Activated naive CD4-positive, alpha-beta T cell treated with anti-CD3 and anti-CD28 coated beads for 36 hours (primary cell): ENCODE measurements at regions not wholly inside any gene's neighbourhood (a gene's known extent, or its start where the extent isn't known, plus 50 kb on each side); places are given as distances from the start of the nearest gene placed in this dataset.
A peak's percentile ranks its signal among the peaks of the same experiment; 100 is the strongest.
"Not testable (repeated sequence)": the region's sequence is repeated elsewhere in the genome, so short reads cannot be mapped to it uniquely, and the experiment has no call there.

Source experiments
- CTCF ChIA-PET: fragments of 350-600 bp; sonication (Branson Sonifier 250); formaldehyde crosslinking; loops from one replicate; lab custom pipeline; 2021; ENCODE audit warnings: antibody characterized with exemption; lab: Charles Lee
- DNase-seq: peaks from one replicate; pipeline ENCODE4 v3.0.0-alpha.2; 2020
- H3K27ac Mint-ChIP-seq: one replicate; pipeline ENCODE4 v1.8.0; 2021; ENCODE audit warnings: mild to moderate bottlenecking, mixed read lengths
- H3K27me3 Mint-ChIP-seq: one replicate; pipeline ENCODE4 v1.8.0; 2021; ENCODE audit warnings: low read depth, mixed read lengths
- H3K36me3 Mint-ChIP-seq: one replicate; pipeline ENCODE4 v1.8.0; 2021; ENCODE audit warnings: low read depth, mixed read lengths
- H3K4me1 Mint-ChIP-seq: one replicate; pipeline ENCODE4 v1.8.0; 2021; ENCODE audit warnings: low read depth, mixed read lengths
- H3K4me3 Mint-ChIP-seq: one replicate; pipeline ENCODE4 v1.8.0; 2021; ENCODE audit warnings: mild to moderate bottlenecking, moderate library complexity, mixed read lengths
- H3K9me3 Mint-ChIP-seq: one replicate; pipeline ENCODE4 v1.8.0; 2021; ENCODE audit warnings: mixed read lengths
- intact Hi-C: fragments of 100-400 bp; cut with micrococcal nuclease; formaldehyde crosslinking; loops from one replicate; pipeline ENCODE4 v1.15.1; 2023

DNA sequence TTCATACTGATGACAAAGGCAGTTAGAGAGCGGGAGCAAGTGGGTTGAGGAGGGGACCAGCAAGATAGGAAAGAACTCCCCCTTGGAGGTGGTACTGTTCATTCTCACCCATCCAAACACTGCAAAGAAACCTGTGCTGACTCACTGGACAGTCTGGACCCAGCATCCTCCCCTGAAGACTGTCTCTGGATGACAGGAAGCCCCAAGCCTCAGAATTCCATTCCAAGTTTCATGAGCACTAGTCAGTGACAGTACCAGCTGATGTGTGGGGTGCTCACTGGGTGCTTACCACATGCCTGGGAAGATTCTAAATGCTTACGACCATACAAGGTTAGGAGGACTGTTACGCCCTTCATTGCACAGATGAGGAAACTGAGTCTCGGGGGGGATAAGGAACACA, 160.9 kb downstream of the IGLL1 start:
- H3K27ac Mint-ChIP-seq: no peak overlapping the region
- H3K9me3 Mint-ChIP-seq: no peaks in the 10 kb centered on the region
- no peaks in the 10 kb centered on the region for H3K4me1 Mint-ChIP-seq
- DNase-seq: no peak
- H3K4me3 Mint-ChIP-seq: no peak overlapping the region
- CTCF ChIA-PET: no interaction called here
- H3K27me3 Mint-ChIP-seq: no peaks in the 10 kb centered on the region
- H3K36me3 Mint-ChIP-seq: no peaks in the 10 kb centered on the region
- intact Hi-C loops: no loop called here

DNA sequence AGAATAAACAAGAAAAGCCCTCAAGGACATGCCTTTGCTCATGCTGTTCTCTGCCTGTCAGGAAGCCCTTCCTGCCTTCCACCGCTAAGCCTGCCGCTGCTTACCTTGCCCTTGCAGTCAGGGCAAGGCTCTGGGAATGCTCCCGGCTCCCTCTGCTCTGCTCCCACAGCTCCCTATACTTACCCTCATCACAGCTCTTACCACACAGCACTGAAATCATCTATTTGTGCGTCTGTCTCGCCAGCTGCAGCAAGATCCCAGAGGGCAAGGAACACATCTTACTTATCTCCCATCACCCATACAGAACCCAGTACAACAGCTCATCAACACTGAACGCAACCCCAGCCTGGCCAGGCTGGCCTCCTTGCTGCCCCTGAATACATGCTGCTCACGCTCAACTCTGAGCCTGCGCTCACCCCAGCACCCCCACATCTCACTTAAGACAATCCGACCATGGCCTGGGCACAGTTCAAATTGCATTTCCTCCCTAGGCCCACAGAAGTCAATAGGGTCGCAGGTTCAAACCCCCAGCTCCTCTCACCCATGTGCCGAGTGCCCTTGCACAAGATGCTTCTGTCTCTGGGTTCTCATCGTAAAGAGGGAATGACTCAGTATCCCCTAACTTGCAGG, 161.8 kb downstream of the IGLL1 start:
- Mint-ChIP-seq H3K36me3 (no peaks in the 10 kb centered on the region), H3K9me3 (no peaks in the 10 kb centered on the region), H3K4me1 (no peaks in the 10 kb centered on the region), H3K27ac (no peak overlapping the region), H3K27me3 (no peaks in the 10 kb centered on the region), H3K4me3 (no peak overlapping the region)
- intact Hi-C loops: no loop called here
- DNase-seq: no peak
- CTCF ChIA-PET: no interaction called here

DNA sequence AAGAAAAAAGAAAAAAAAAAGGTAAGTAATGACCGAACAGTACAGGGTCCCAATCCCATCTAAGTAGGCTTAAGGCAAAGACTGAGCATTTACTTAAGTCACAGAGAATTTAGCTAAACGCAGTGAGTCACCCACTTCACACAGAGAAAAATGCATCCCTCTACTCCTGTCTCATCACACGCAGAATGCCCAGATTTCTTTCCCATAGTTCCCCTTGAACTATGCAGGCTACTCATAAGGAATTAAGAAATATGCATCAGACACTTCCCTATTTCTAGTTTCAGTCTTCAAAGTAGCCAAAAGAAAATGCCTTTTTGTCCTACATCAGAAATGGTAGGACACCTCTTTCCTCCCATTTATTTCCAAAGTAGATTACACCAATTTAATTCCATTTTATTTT, 162.8 kb downstream of the IGLL1 start:
- H3K9me3 Mint-ChIP-seq, H3K36me3 Mint-ChIP-seq, CTCF ChIA-PET, intact Hi-C loops, H3K27ac Mint-ChIP-seq, H3K4me3 Mint-ChIP-seq, DNase-seq, H3K4me1 Mint-ChIP-seq, H3K27me3 Mint-ChIP-seq: not testable (repeated sequence)

DNA sequence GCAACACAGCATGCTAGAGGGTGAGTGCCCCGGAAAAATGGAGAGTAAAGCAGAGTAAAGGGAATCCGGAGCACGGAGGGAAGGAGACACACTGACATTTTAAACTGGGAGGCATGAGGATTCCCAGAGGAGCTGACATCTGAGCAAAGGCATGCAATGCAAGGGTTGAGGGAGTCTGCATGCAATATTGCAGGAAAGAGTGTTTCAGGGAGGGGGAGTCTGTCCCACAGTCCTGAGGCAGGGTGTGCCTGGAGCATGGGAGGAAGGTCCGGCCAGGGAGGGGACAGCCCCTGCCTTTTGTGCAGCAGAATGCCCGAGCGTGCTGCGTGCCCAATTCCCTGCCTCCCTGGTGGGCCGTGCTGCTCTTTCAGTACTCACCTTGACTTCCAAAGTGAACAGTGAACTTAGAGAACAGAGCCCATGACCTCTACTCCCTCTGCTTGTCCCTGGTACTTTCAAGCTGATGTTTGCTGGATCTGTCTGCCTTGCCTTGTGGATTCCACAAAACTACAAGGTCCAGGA, 163.9 kb downstream of the IGLL1 start:
- H3K4me1 Mint-ChIP-seq: peaks cover 15% of the 10 kb centered on the region
- CTCF ChIA-PET, H3K9me3 Mint-ChIP-seq, H3K4me3 Mint-ChIP-seq, H3K36me3 Mint-ChIP-seq, H3K27me3 Mint-ChIP-seq, intact Hi-C loops, H3K27ac Mint-ChIP-seq, DNase-seq: not testable (repeated sequence)

DNA sequence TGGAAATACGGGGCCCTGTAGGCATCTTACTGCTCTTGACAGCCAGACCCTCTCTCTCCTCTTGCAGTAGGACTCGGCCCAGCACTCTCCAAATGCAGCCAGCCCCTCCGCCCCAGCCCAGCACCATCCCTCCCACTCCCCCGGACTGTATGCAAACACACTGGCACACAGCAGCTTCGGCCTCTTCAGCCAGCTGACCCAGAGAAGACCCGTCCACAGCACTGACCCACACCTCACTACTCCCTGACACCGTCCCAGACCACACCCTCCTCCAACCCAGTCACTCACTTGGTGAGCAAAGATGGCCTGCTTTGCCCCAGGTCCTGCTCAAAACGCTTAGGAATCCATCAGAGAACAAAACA, 164.6 kb downstream of the IGLL1 start:
- H3K36me3 Mint-ChIP-seq: no peaks in the 10 kb centered on the region
- H3K9me3 Mint-ChIP-seq: no peaks in the 10 kb centered on the region
- H3K4me1 Mint-ChIP-seq: peaks cover 19% of the 10 kb centered on the region
- H3K27me3 Mint-ChIP-seq: no peaks in the 10 kb centered on the region
- DNase-seq: no peak
- CTCF ChIA-PET: no interaction called here
- intact Hi-C loops: no loop called here
- H3K27ac Mint-ChIP-seq: no peak overlapping the region
- no peak overlapping the region for H3K4me3 Mint-ChIP-seq

DNA sequence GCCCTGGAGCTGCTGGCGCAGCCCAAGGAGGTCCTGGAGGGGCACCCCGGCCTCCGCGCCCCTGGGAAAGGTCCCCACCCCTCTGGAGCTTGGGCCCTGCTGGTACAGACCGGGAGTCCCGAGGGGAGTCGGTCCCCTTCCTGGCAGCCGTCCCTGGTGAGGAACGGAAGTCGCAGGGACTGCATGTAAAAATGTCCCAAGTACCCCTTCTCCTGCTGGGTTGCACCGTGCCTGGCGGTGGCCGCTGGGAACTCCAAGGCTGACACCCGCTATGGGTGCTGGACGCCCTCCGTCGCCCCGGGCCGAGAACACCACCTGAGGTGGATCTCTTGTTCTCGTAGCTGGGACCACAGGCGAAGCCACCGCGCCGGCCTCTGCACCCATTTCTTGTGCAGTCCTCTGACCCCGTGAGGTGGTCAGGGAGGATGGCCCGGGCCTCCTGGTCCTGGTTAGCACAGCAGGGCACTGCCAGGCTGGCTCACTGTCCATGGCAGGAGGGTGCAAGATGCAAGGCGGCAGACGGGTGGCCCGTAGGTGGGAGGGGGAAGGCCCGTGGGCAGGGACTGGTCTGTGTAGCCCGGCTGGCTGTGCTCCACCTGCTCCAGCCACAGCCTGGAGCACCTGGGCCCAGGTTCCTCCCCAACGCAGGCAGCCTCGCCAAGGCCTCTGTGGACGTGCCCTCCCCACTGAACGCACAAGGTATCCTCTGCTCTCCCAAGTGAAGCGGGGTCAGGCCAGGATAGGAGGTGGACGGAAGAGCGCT, 165.2 kb downstream of the IGLL1 start:
- no peaks in the 10 kb centered on the region for H3K27me3 Mint-ChIP-seq
- H3K36me3 Mint-ChIP-seq: no peaks in the 10 kb centered on the region
- no peak overlapping the region for H3K4me3 Mint-ChIP-seq
- CTCF ChIA-PET: no interaction called here
- H3K27ac Mint-ChIP-seq: no peak overlapping the region
- intact Hi-C loops: no loop called here
- peaks cover 19% of the 10 kb centered on the region for H3K4me1 Mint-ChIP-seq
- H3K9me3 Mint-ChIP-seq: no peaks in the 10 kb centered on the region
- DNase-seq: no peak

DNA sequence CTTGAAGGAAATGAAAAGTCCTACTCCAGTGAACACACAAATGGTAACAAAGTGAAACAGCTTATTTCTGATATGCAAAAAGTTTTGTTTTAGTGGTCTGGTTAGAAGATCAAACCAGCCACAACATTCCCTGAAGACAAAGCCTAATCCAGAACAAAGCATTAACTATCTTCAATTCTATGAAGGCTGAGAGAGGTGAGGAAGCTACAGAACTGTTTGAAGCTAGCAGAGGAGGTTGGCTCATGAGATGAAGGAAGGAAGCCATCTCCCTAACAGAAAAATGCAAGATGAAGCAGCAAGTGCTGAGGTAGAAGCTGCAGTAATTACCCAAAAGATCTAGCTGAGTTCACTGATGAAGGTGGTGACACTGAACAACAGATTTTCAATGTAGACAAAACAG, 168.4 kb downstream of the IGLL1 start:
- CTCF ChIA-PET: interaction anchor here (0.5 to 2.6 kb wide), 4 partner anchors 26 to 273 kb away, joined by 3 to 8 read pairs (median 4); no protein-coding TSS in a partner anchor
- H3K27ac Mint-ChIP-seq: no peak overlapping the region
- no peaks in the 10 kb centered on the region for H3K9me3 Mint-ChIP-seq
- no peaks in the 10 kb centered on the region for H3K27me3 Mint-ChIP-seq
- H3K4me3 Mint-ChIP-seq: no peak overlapping the region
- intact Hi-C loops: no loop called here
- H3K4me1 Mint-ChIP-seq: peaks cover 19% of the 10 kb centered on the region
- DNase-seq: no peak
- no peaks in the 10 kb centered on the region for H3K36me3 Mint-ChIP-seq

DNA sequence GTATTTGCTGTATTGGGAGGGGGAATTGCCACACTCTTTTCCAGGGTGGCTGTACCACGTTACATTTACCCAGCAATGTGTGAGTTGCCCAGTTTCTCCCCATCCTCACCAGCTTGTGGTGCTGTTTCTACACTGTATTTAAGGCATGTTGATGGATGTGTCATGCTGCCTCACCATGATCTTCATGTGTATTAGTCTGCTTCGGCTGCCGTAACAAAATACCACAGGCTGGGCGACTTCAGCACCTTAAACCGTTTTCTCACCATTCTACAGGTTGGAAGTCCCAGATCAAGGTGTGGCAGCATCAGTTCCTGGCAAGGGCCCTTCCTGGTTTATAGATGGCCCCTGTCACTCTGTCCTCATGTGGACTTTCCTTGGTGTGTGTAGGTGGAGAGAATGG, 169.7 kb downstream of the IGLL1 start:
- Mint-ChIP-seq H3K27ac (no peak overlapping the region), H3K27me3 (no peaks in the 10 kb centered on the region), H3K36me3 (no peaks in the 10 kb centered on the region), H3K4me1 (peaks cover 19% of the 10 kb centered on the region), H3K9me3 (no peaks in the 10 kb centered on the region), H3K4me3 (no peak overlapping the region)
- intact Hi-C loops: no loop called here
- CTCF ChIA-PET: no interaction called here
- no peak for DNase-seq

DNA sequence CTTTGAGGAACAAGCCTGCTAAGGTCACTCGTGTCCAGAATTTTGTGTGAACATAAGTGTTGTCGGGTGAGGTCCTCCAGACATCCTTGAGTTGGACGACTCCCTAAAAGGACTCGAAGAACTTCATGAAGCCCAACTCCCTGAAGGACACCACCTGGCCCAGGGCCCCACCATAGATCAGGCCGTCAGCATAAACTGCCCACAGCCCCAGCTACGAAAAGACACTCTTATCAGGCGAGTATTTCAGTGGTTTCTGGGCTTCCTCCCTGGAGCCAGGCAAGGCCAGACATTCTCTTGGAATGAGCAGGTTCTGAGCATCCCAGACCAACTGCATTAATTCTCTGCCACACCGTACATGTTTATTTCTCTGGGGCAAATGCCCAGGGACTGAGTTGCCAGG, 170.1 kb downstream of the IGLL1 start:
- intact Hi-C loops: loop anchor here (10.0 kb wide), 1 partner anchor 445 kb away; the partner anchor contains the start of gene SLC2A11
- no peaks in the 10 kb centered on the region for H3K27me3 Mint-ChIP-seq
- H3K36me3 Mint-ChIP-seq: no peaks in the 10 kb centered on the region
- H3K9me3 Mint-ChIP-seq: no peaks in the 10 kb centered on the region
- H3K4me1 Mint-ChIP-seq: peaks cover 19% of the 10 kb centered on the region
- DNase-seq: no peak
- CTCF ChIA-PET: no interaction called here
- no peak overlapping the region for H3K27ac Mint-ChIP-seq
- H3K4me3 Mint-ChIP-seq: no peak overlapping the region

DNA sequence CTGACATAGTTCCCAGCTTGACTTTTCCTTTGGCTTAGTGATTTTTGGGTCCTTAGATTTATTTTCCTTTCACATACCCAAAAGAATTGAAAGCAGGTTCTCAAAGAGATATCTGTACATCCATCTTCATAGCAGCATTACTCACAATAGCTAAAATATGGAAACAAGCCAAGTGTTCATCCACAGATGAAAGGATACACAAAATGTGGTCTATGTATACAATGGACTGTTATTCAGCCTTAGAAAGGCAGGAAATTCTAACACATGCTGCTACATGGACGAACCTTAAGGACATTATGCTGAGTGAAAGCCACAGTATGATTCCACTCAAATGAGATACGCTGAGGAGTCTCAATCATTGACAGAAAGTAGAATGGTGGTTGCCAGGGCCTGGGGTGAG, 171.8 kb downstream of the IGLL1 start:
- Mint-ChIP-seq H3K27ac (no peak overlapping the region), H3K4me3 (no peak overlapping the region), H3K4me1 (peaks cover 19% of the 10 kb centered on the region), H3K27me3 (no peaks in the 10 kb centered on the region), H3K36me3 (no peaks in the 10 kb centered on the region), H3K9me3 (no peaks in the 10 kb centered on the region)
- intact Hi-C loops: loop anchor here (10.0 kb wide), 1 partner anchor 446 kb away; the partner anchor contains the start of gene SLC2A11
- CTCF ChIA-PET: interaction anchor here (0.6 to 1.1 kb wide), 3 partner anchors 22 to 339 kb away, joined by 3 to 4 read pairs (median 4); no protein-coding TSS in a partner anchor
- no peak for DNase-seq

DNA sequence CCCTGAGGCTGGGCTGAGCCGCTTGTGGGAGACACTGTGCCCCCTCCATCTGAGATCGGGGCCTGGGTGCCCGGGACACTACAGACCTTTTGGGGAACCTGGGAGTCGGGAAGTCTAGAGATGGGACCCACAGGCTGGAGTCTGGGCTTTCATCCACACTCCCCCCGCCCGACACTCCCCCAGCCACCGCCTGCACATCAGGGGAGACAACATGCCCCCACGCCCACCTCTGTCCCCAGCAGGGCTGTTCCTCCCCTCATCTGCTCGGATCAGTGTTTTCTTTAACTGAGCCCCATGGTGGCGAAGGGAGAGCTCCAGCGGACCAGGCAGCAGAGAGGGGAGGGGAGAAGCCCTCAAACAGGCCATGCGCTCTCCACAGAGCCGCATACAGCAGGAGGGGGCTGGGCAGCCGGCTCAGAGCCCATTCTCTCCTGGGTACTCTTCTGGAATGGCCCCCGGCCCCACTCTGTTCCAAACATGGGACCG, 174.7 kb downstream of the IGLL1 start:
- Mint-ChIP-seq H3K36me3 (no peaks in the 10 kb centered on the region), H3K27me3 (no peaks in the 10 kb centered on the region), H3K27ac (no peak overlapping the region), H3K4me1 (no peaks in the 10 kb centered on the region), H3K4me3 (no peak overlapping the region), H3K9me3 (no peaks in the 10 kb centered on the region)
- intact Hi-C loops: loop anchor here (10.0 kb wide), 1 partner anchor 449 kb away; the partner anchor contains the start of gene SLC2A11
- DNase-seq: no peak
- CTCF ChIA-PET: interaction anchor here (1.7 kb wide), 1 partner anchor 20 kb away, joined by 11 read pairs; no protein-coding TSS in a partner anchor

DNA sequence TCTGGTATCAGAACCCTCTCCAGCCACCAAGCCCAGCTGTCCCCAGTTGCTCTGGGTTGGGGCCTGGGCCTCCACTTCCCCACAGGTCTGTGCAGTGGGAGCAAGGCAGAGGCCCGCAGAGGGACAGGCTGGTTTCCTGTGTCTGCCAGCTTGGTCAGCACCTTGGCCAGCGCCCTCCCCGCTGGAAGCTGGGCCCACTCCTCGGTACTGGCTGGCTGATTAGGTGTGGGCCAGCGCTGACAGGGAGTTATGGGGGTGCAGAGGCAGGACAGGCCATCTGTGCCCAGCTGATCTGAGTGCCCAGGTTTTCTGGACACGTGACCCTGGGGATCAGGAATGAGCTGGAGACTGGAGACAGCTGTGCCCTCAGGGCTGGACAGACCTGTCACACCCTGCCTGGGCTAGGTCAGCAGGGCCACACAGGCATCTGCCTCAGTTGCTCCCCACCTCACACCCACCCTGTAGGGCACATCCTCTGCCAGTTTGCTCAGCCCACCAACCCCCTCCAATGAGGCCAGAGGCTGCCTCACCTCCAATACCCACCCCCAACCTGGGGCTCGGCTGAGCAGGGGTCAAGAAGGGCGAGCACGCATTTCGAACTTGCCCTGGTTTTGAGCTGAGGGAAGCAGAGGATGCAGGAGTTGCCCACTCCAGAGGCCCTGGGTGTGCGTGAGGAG, 175.3 kb downstream of the IGLL1 start:
- H3K27me3 Mint-ChIP-seq: no peaks in the 10 kb centered on the region
- CTCF ChIA-PET: interaction anchor here (0.7 to 1.7 kb wide), 2 partner anchors 19 kb away, joined by 4 to 11 read pairs; no protein-coding TSS in a partner anchor
- peak; percentile 17 for DNase-seq
- no peaks in the 10 kb centered on the region for H3K9me3 Mint-ChIP-seq
- H3K4me3 Mint-ChIP-seq: no peak overlapping the region
- H3K27ac Mint-ChIP-seq: no peak overlapping the region
- intact Hi-C loops: loop anchor here (10.0 kb wide), 1 partner anchor 450 kb away; the partner anchor contains the start of gene SLC2A11
- H3K4me1 Mint-ChIP-seq: no peaks in the 10 kb centered on the region
- H3K36me3 Mint-ChIP-seq: no peaks in the 10 kb centered on the region
